GM13976 (cell line): ENCODE measurements at regions not wholly inside any gene's neighbourhood (a gene's known extent, or its start where the extent isn't known, plus 50 kb on each side); places are given as distances from the start of the nearest gene placed in this dataset.

Experiments used
- DNase-seq: peaks from one replicate; pipeline ENCODE4 v3.0.0; 2012; ENCODE audit warnings: low spot score
- CTCF ChIP-seq: IDR thresholded peaks from 2 replicates; pipeline ENCODE4 v1.5.1; 2012; ENCODE audit warnings: borderline replicate concordance, mild to moderate bottlenecking; ENCODE audit not compliant: insufficient read depth; ENCODE audit errors: extremely low read depth, missing control alignments, control extremely low read depth
- in situ Hi-C: fragments of 300-500 bp; cut with MboI; formaldehyde crosslinking; loops from one replicate; pipeline ENCODE4 v1.12.0; 2022; ENCODE audit warnings: low sequenced_read_pairs, mixed read lengths, inconsistent platforms; ENCODE audit not compliant: unreplicated experiment

GRCh38 chr12:105574056-105574715, 243.7 kb downstream of the C12orf75 start:
- DNase-seq, result no peak
- in situ Hi-C loops, result no loop called here
- TF ChIP-seq CTCF, result no peak

GRCh38 chr12:105575235-105575634, 244.7 kb downstream of the C12orf75 start:
- in situ Hi-C loops, result no loop called here
- no peak for TF ChIP-seq CTCF
- DNase-seq, result no peak

- no peak for TF ChIP-seq CTCF
- DNase-seq, result no peak
- in situ Hi-C loops, result no loop called here
Observed at GRCh38 chr12:105576261-105576660, 245.8 kb downstream of the C12orf75 start.

- in situ Hi-C loops, result no loop called here
- no peak for DNase-seq
- TF ChIP-seq CTCF, result no peak
Observed at GRCh38 chr12:105580821-105581352, 250.4 kb downstream of the C12orf75 start.

- in situ Hi-C loops, result no loop called here
- no peak for DNase-seq
Observed at GRCh38 chr12:105581420-105581819, 250.9 kb downstream of the C12orf75 start.

GRCh38 chr12:105585107-105585506, 254.6 kb downstream of the C12orf75 start:
- no peak for TF ChIP-seq CTCF
- DNase-seq, result no peak
- in situ Hi-C loops, result no loop called here

More at GRCh38 chr12:105581420-105581819, 250.9 kb downstream of the C12orf75 start:
- TF ChIP-seq CTCF, result no peak
